GM23338 (cell line): ENCODE measurements at regions not wholly inside any gene's neighbourhood (a gene's known extent, or its start where the extent isn't known, plus 50 kb on each side); places are given as distances from the start of the nearest gene placed in this dataset.

ENCODE experiments used
- ATAC-seq: fragments of 200-7000 bp; cut with Tn5 transposase; 3 replicates; pipeline ENCODE4 v1.9.1; 2020
- DNase-seq: peaks from one replicate; pipeline ENCODE4 v3.0.0-alpha.2; 2015; ENCODE audit warnings: low spot score
- H2AFZ ChIP-seq: fragments of 200-600 bp; sonication (generic); 2 replicates; pipeline ENCODE4 v1.8.0; 2016; ENCODE audit warnings: antibody characterized with exemption, mild to moderate bottlenecking, moderate library complexity
- H3F3A ChIP-seq: fragments of 200-600 bp; sonication (generic); replicated peaks from 2 replicates; pipeline ENCODE4 v1.8.0; 2017; ENCODE audit warnings: antibody characterized with exemption, mixed run types, low read depth
- H3K27ac ChIP-seq: fragments of 200-600 bp; sonication (generic); 2 replicates; pipeline ENCODE4 v1.6.1; 2016; ENCODE audit warnings: low read depth
- H3K27me3 ChIP-seq: fragments of 200-600 bp; sonication (generic); 2 replicates; pipeline ENCODE4 v1.8.0; 2016; ENCODE audit warnings: mild to moderate bottlenecking, mixed run types, moderate library complexity; ENCODE audit not compliant: insufficient read depth
- H3K36me3 ChIP-seq: fragments of 200-600 bp; sonication (generic); 2 replicates; pipeline ENCODE4 v1.8.0; 2016; ENCODE audit warnings: mild to moderate bottlenecking; ENCODE audit not compliant: insufficient read depth
- H3K4me1 ChIP-seq: fragments of 200-600 bp; sonication (generic); 2 replicates; pipeline ENCODE4 v1.8.0; 2016; ENCODE audit warnings: mild to moderate bottlenecking, moderate library complexity; ENCODE audit not compliant: insufficient read depth
- H3K4me2 ChIP-seq: fragments of 200-600 bp; sonication (generic); 2 replicates; pipeline ENCODE4 v1.7.1; 2017; ENCODE audit warnings: mixed run types
- H3K4me3 ChIP-seq: fragments of 200-600 bp; sonication (generic); 2 replicates; pipeline ENCODE4 v1.6.1; 2016; ENCODE audit warnings: mixed run types
- H3K79me2 ChIP-seq: fragments of 200-600 bp; sonication (generic); replicated peaks from 2 replicates; pipeline ENCODE4 v1.8.0; 2017; ENCODE audit warnings: mild to moderate bottlenecking; ENCODE audit not compliant: insufficient read depth
- H3K9me2 ChIP-seq: fragments of 200-600 bp; sonication (generic); 2 replicates; pipeline ENCODE4 v1.8.0; 2017; ENCODE audit not compliant: insufficient read depth
- H4K20me1 ChIP-seq: fragments of 200-600 bp; sonication (generic); replicated peaks from 2 replicates; pipeline ENCODE4 v1.8.0; 2017; ENCODE audit warnings: mild to moderate bottlenecking; ENCODE audit not compliant: insufficient read depth
- H3K27ac Mint-ChIP-seq: 2 replicates; pipeline ENCODE4 v1.8.0; 2020; ENCODE audit warnings: inconsistent platforms, mild to moderate bottlenecking, moderate library complexity, mixed read lengths
- H3K27me3 Mint-ChIP-seq: 3 replicates; pipeline ENCODE4 v1.8.0; 2022; ENCODE audit warnings: low read depth, mild to moderate bottlenecking, moderate library complexity, mixed read lengths, inconsistent platforms; ENCODE audit not compliant: insufficient read depth, poor library complexity
- H3K36me3 Mint-ChIP-seq: 3 replicates; pipeline ENCODE4 v1.8.0; 2021; ENCODE audit warnings: low read depth, mild to moderate bottlenecking, inconsistent platforms, moderate library complexity, mixed read lengths
- H3K4me1 Mint-ChIP-seq: 3 replicates; pipeline ENCODE4 v1.8.0; 2020; ENCODE audit warnings: mild to moderate bottlenecking, inconsistent platforms, mixed read lengths
- H3K4me3 Mint-ChIP-seq: 3 replicates; pipeline ENCODE4 v1.8.0; 2021; ENCODE audit warnings: moderate library complexity, mild to moderate bottlenecking, inconsistent platforms, mixed read lengths
- H3K9me3 Mint-ChIP-seq: 3 replicates; pipeline ENCODE4 v1.8.0; 2020; ENCODE audit warnings: moderate library complexity, mild to moderate bottlenecking, inconsistent platforms, mixed read lengths
- CREB1 ChIP-seq: fragments of 250-450 bp; sonication (Bioruptor Pico); IDR thresholded peaks from 2 replicates; pipeline ENCODE4 v1.5.0; 2020; ENCODE audit warnings: low read depth, mild to moderate bottlenecking, moderate library complexity
- CTCF ChIP-seq, 2 experiments: fragments of 200-600 bp in 1 of 2; sonication (generic) in 1 of 2; conservative IDR thresholded peaks; 2 replicates each; pipeline versions ENCODE4 v1.5.1 to v1.6.1; 2016 to 2017; ENCODE audit warnings: antibody characterized with exemption in 2 of 2, low read depth in 2 of 2, mild to moderate bottlenecking in 2 of 2, moderate library complexity in 1 of 2
- ETS1 ChIP-seq: IDR thresholded peaks from 2 replicates; pipeline ENCODE4 v1.6.1; 2016; ENCODE audit warnings: antibody characterized with exemption
- EZH2 ChIP-seq: fragments of 200-600 bp; sonication (generic); IDR thresholded peaks from one replicate; pipeline ENCODE4 v1.8.0; 2017; ENCODE audit warnings: antibody characterized with exemption, mild to moderate bottlenecking, low read depth; ENCODE audit not compliant: unreplicated experiment
- EZH2phosphoT487 ChIP-seq: fragments of 200-600 bp; sonication (generic); IDR thresholded peaks from one replicate; pipeline ENCODE4 v1.8.1; 2018; ENCODE audit warnings: antibody characterized with exemption; ENCODE audit not compliant: unreplicated experiment
- JUNB ChIP-seq: IDR thresholded peaks from one replicate; pipeline ENCODE4 v1.6.1; 2016; ENCODE audit warnings: antibody characterized with exemption; ENCODE audit not compliant: unreplicated experiment
- NANOG ChIP-seq: IDR thresholded peaks from 2 replicates; pipeline ENCODE4 v1.6.1; 2016; ENCODE audit warnings: antibody characterized with exemption, borderline replicate concordance
- POLR2AphosphoS5 ChIP-seq: IDR thresholded peaks from 2 replicates; pipeline ENCODE4 v1.6.1; 2016; ENCODE audit warnings: antibody characterized with exemption, low read depth
- REST ChIP-seq: IDR thresholded peaks from one replicate; pipeline ENCODE4 v1.6.1; 2018; ENCODE audit warnings: antibody characterized with exemption; ENCODE audit not compliant: unreplicated experiment
- STAT1 ChIP-seq: IDR thresholded peaks from one replicate; pipeline ENCODE4 v1.6.1; 2016; ENCODE audit warnings: antibody characterized with exemption; ENCODE audit not compliant: unreplicated experiment
- ZNF114 ChIP-seq: fragments of 250-450 bp; sonication (Bioruptor Pico); IDR thresholded peaks from 2 replicates; pipeline ENCODE4 v1.5.0; 2020; ENCODE audit warnings: mild to moderate bottlenecking, moderate library complexity
- ZNF331 ChIP-seq: fragments of 250-450 bp; sonication (Bioruptor Pico); IDR thresholded peaks from 2 replicates; pipeline ENCODE4 v1.5.0; 2020; ENCODE audit warnings: low read depth, mild to moderate bottlenecking, moderate library complexity
- ZNF462 ChIP-seq: fragments of 250-450 bp; sonication (Bioruptor Pico); IDR thresholded peaks from 2 replicates; pipeline ENCODE4 v1.5.0; 2020; ENCODE audit warnings: mild to moderate bottlenecking, moderate library complexity

- H3K27me3 Mint-ChIP-seq, result peaks cover 3% of the 10 kb centered on the region
- no peaks in the 10 kb centered on the region for H4K20me1 ChIP-seq
Measured at GRCh38 chr5:156230887-156231286, 96.1 kb upstream of the SGCD start.

More at GRCh38 chr5:156230887-156231286, 96.1 kb upstream of the SGCD start:
- DNase-seq, result no peak
- Histone ChIP-seq H3K4me3 (no peak overlapping the region), H3K27ac (no peak overlapping the region), H3F3A (no peaks in the 10 kb centered on the region), H3K4me2 (no peak overlapping the region), H3K9me2 (peaks cover 3% of the 10 kb centered on the region), H3K27me3 (no peaks in the 10 kb centered on the region), H3K36me3 (no peaks in the 10 kb centered on the region), H2AFZ (no peak overlapping the region), H3K4me1 (no peaks in the 10 kb centered on the region), H3K79me2 (no peaks in the 10 kb centered on the region)
- no peak overlapping the region for H3K4me3 Mint-ChIP-seq
- H3K36me3 Mint-ChIP-seq, result no peaks in the 10 kb centered on the region
- no peaks in the 10 kb centered on the region; the same call in 2 of the 3 replicates for H3K9me3 Mint-ChIP-seq
- no peak for TF ChIP-seq NANOG
- TF ChIP-seq POLR2AphosphoS5, result no peak
- no peak for TF ChIP-seq ZNF114 (CRISPR knock-in tag)
- no peak for TF ChIP-seq ETS1
- no peak for TF ChIP-seq ZNF331 (CRISPR knock-in tag)
- no peak for TF ChIP-seq ZNF462
- no peak for TF ChIP-seq REST
- no peak for TF ChIP-seq STAT1
- no peak for TF ChIP-seq EZH2phosphoT487
- no peak for TF ChIP-seq CREB1 (CRISPR knock-in tag)
- TF ChIP-seq JUNB, result no peak
- no peak for TF ChIP-seq EZH2
- TF ChIP-seq CTCF (conservative IDR thresholded peaks at IDR 0.05; ENCODE audit: low read depth in 2 of 2), result no peak
- no peak overlapping the region for H3K27ac Mint-ChIP-seq
- ATAC-seq, result no peak
- H3K4me1 Mint-ChIP-seq, result peaks cover 2% of the 10 kb centered on the region; the same call in 2 of the 3 replicates
